ENCODE measurements at regions not wholly inside any gene's neighbourhood (a gene's known extent, or its start where the extent isn't known, plus 50 kb on each side); places are given as distances from the start of the nearest gene placed in this dataset.

- no peak for DNase-seq (ENCODE audit: low spot score)
Observed at GRCh38 chr16:65545413-65545956, 423.6 kb upstream of the CDH11 start.

- DNase-seq (ENCODE audit: low spot score), result no peak
Observed at GRCh38 chr16:65543781-65544740, 422.2 kb upstream of the CDH11 start.

- DNase-seq (ENCODE audit: low spot score), result no peak
Observed at GRCh38 chr16:65541646-65542045, 419.8 kb upstream of the CDH11 start.

GRCh38 chr16:65540901-65541300 is 419.0 kb upstream of the CDH11 start:
- no peak for DNase-seq (ENCODE audit: low spot score)

- no peak for DNase-seq (ENCODE audit: low spot score)
Observed at GRCh38 chr16:65538976-65539375, 417.1 kb upstream of the CDH11 start.

GRCh38 chr16:65537336-65537735 is 415.5 kb upstream of the CDH11 start:
- no peak for DNase-seq (ENCODE audit: low spot score)

- no peak for DNase-seq (ENCODE audit: low spot score)
Observed at GRCh38 chr16:65534121-65534528, 412.3 kb upstream of the CDH11 start.

- DNase-seq (ENCODE audit: low spot score), result no peak
Observed at GRCh38 chr16:65532846-65533245, 411.0 kb upstream of the CDH11 start.

- no peak for DNase-seq (ENCODE audit: low spot score)
Observed at GRCh38 chr16:65532258-65532657, 410.4 kb upstream of the CDH11 start.

GRCh38 chr16:65531475-65531874 is 409.6 kb upstream of the CDH11 start:
- no peak for DNase-seq (ENCODE audit: low spot score)

- no peak for DNase-seq (ENCODE audit: low spot score)
Observed at GRCh38 chr16:65525707-65526106, 403.8 kb upstream of the CDH11 start.

- DNase-seq (ENCODE audit: low spot score), result no peak
Observed at GRCh38 chr16:65524997-65525396, 403.1 kb upstream of the CDH11 start.

GRCh38 chr16:65524231-65524630 is 402.4 kb upstream of the CDH11 start:
- no peak for DNase-seq (ENCODE audit: low spot score)

GRCh38 chr16:65523283-65523944 is 401.6 kb upstream of the CDH11 start:
- no peak for DNase-seq (ENCODE audit: low spot score)

- DNase-seq (ENCODE audit: low spot score), result no peak
Observed at GRCh38 chr16:65522412-65522811, 400.5 kb upstream of the CDH11 start.

- no peak for DNase-seq (ENCODE audit: low spot score)
Observed at GRCh38 chr16:65521633-65522328, 399.9 kb upstream of the CDH11 start.

GRCh38 chr16:65519402-65519801 is 397.5 kb upstream of the CDH11 start:
- DNase-seq (ENCODE audit: low spot score), result no peak

GRCh38 chr16:65515193-65515592 is 393.3 kb upstream of the CDH11 start:
- DNase-seq (ENCODE audit: low spot score), result no peak

GRCh38 chr16:65510850-65511249 is 389.0 kb upstream of the CDH11 start:
- no peak for DNase-seq (ENCODE audit: low spot score)

- no peak for DNase-seq (ENCODE audit: low spot score)
Observed at GRCh38 chr16:65510241-65510640, 388.4 kb upstream of the CDH11 start.

- no peak for DNase-seq (ENCODE audit: low spot score)
Observed at GRCh38 chr16:65509172-65509571, 387.3 kb upstream of the CDH11 start.

GRCh38 chr16:65500919-65501318 is 379.1 kb upstream of the CDH11 start:
- DNase-seq (ENCODE audit: low spot score), result no peak

Data from Ammon's horn (tissue), 1 donor.